Skeletal muscle tissue (tissue), 3 donors: ENCODE measurements at regions not wholly inside any gene's neighbourhood (a gene's known extent, or its start where the extent isn't known, plus 50 kb on each side); places are given as distances from the start of the nearest gene placed in this dataset.

Experiments used
- H3K27ac ChIP-seq: one replicate; pipeline ENCODE4 v1.7.0; 2013; ENCODE audit warnings: mild to moderate bottlenecking, low read depth, low read length, inconsistent platforms
- H3K27me3 ChIP-seq, 3 donors: one replicate each; pipeline ENCODE4 v1.7.0; 2013; ENCODE audit warnings: low read length in 3 of 3; ENCODE audit not compliant: control insufficient read depth in 3 of 3, insufficient read depth in 3 of 3
- H3K36me3 ChIP-seq, 3 donors: one replicate each; pipeline ENCODE4 v1.7.0; 2013; ENCODE audit warnings: low read length in 3 of 3; ENCODE audit not compliant: control insufficient read depth in 3 of 3, insufficient read depth in 3 of 3
- H3K4me1 ChIP-seq, 3 donors: one replicate each; pipeline ENCODE4 v1.7.0; 2013; ENCODE audit warnings: low read length in 3 of 3, mild to moderate bottlenecking in 3 of 3; ENCODE audit not compliant: control insufficient read depth in 3 of 3, insufficient read depth in 3 of 3
- H3K4me3 ChIP-seq, 3 donors: one replicate each; pipeline ENCODE4 v1.7.0; 2013; ENCODE audit warnings: low read length in 3 of 3
- H3K9ac ChIP-seq, 3 donors: one replicate each; pipeline ENCODE4 v1.7.0; 2013; ENCODE audit warnings: low read length in 3 of 3, mild to moderate bottlenecking in 3 of 3, moderate library complexity in 2 of 3, low read depth in 1 of 3
- H3K9me3 ChIP-seq, 3 donors: one replicate each; pipeline ENCODE4 v1.7.0; 2013; ENCODE audit warnings: low read length in 3 of 3; ENCODE audit not compliant: control insufficient read depth in 3 of 3
- donor health status: Osteomylitis.

DNA sequence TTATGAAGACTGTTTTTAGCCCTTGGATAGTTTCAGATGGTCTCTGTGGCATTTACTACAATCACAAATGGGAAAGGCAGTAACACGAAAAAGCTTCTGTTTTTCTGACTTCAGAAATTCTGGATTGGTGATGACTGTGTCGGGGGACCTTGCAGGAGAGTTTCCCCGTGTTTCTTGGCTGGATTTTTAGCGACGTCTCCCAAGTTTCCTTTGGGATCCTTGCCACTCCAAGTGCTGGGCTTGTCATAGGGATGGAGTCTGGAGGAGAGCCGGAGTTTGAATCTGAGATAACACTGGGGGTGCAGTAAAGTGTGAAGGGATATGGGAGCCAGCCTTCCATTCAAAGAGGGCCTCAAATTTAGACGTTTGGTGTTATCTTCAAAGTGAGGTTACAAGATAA lies 179.0 kb downstream of the SNX10 start:
- Histone ChIP-seq H3K27ac (no peak overlapping the region), H3K4me3 (no peak overlapping the region), H3K9ac (no peak overlapping the region), H3K27me3 (no peaks in the 10 kb centered on the region), H3K36me3 (no peaks in the 10 kb centered on the region), H3K9me3 (no peaks in the 10 kb centered on the region), H3K4me1 (no peaks in the 10 kb centered on the region)

DNA sequence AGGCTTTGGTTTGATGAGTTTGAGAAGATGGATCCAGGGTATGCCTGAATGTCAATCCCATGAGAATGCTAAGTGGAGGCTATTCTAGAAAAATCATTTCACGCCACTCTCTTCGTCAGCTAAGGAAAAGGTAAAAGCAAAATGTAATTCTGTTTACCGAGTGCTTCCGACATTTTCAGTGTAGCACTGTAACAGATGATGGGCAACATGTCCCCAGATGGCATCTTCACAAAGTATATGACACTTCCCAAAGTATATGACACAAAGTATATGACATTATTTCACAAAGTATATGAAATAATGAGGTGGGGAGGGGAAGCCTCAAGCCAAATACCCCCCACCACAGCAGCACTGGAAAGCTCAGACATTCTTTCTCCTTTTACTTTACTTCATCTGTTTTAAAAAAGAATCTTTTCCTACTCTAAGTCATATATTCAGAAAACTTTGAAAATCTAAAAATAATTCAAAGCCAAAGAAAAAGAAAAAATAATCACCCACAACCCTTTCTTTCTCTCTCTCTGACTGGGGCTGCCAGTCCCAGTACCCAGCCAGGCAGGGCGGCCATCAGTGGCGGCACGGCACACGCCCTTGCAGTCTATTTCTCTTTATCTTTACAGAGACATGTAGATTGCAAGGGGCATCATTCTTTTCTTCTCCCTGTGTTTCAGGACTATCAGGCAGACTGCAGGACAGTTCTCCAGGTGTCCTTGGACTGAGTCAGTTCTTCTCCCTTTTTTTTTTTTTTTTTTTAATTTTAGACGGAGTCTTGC lies 179.8 kb downstream of the SNX10 start:
- Histone ChIP-seq H3K36me3 (no peaks in the 10 kb centered on the region), H3K27ac (no peak overlapping the region), H3K27me3 (no peaks in the 10 kb centered on the region), H3K9me3 (no peaks in the 10 kb centered on the region), H3K4me3 (no peak overlapping the region), H3K9ac (no peak overlapping the region), H3K4me1 (no peaks in the 10 kb centered on the region)

DNA sequence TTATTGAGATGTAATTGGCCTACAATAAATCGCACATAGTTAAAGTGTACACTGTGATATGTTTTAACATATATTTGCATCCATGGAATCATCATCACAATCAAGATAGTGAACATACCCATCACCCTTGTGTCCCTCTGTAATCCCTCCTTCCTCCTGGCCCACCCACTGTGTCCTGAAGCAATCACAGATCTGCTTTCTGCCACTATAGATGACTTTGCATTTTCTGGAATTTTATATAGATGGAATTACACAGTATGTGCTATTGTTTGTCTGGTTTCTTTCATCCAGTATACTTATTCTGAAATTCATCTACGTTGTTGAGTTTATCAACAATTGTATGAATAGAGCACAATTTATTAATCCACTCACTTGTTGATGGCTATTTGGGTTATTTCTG lies 181.3 kb downstream of the SNX10 start:
- Histone ChIP-seq H3K4me3 (no peak overlapping the region), H3K27me3 (no peaks in the 10 kb centered on the region), H3K4me1 (no peaks in the 10 kb centered on the region), H3K36me3 (no peaks in the 10 kb centered on the region), H3K9ac (no peak overlapping the region), H3K9me3 (no peaks in the 10 kb centered on the region), H3K27ac (no peak overlapping the region)

DNA sequence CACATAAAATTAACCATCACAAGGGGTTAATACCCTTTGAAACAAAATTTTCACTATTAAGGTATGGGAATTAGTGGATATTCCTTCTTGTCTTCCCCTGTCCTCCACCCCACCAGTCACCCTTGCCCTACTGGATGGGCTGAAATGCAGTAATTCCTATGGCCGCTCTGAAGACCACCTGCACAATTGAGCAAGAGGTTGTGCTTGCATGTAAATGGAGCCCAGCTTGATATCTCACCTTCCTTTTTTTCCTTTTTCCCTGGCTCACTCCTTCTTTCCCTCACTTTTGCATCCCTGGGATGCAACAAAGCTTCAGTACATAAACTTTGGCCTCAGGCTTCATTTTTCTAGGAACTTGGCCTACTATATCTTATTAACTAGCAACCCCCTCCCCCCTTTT lies 184.6 kb downstream of the SNX10 start:
- no peak overlapping the region for H3K4me3 ChIP-seq
- no peak overlapping the region for H3K27ac ChIP-seq
- H3K9ac ChIP-seq: no peak overlapping the region
- H3K27me3 ChIP-seq: peaks cover 0 to 3% (median 0%) of the 10 kb centered on the region in 3 donors
- H3K9me3 ChIP-seq: no peaks in the 10 kb centered on the region
- H3K4me1 ChIP-seq: no peaks in the 10 kb centered on the region
- H3K36me3 ChIP-seq: no peaks in the 10 kb centered on the region

DNA sequence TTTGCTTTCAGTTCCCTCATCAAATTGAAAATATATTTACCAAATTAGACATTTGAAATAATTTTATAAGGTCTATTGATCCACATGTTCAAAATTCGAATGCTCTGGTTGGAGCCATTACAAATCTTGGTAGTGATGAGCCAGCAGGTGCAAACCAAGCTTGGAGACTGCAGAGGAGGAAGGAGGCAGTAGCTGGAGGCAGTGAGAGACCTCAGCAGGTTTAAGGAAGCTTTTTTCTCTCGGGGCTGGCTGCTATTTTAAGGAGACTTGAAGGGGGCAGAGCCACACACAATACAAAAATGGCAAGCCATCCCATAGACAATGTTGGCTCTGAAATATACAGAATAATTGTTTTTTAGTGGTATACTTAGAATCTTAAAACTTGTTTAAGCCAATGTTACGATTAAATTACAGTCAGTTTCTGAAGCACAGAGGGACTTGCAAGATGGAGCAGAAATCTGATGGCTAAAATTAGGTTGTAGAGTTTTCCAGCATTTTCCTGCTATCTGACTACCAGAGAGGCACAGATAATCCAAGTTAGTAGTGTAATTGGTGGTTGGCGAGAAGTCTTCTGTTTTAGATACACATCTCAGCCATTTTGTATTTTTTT lies 185.8 kb downstream of the SNX10 start:
- no peak overlapping the region for H3K4me3 ChIP-seq
- no peak overlapping the region for H3K9ac ChIP-seq
- H3K27ac ChIP-seq: no peak overlapping the region
- no peaks in the 10 kb centered on the region for H3K36me3 ChIP-seq
- no peaks in the 10 kb centered on the region for H3K4me1 ChIP-seq
- H3K9me3 ChIP-seq: no peaks in the 10 kb centered on the region
- peaks cover 0 to 3% (median 0%) of the 10 kb centered on the region in 3 donors for H3K27me3 ChIP-seq

DNA sequence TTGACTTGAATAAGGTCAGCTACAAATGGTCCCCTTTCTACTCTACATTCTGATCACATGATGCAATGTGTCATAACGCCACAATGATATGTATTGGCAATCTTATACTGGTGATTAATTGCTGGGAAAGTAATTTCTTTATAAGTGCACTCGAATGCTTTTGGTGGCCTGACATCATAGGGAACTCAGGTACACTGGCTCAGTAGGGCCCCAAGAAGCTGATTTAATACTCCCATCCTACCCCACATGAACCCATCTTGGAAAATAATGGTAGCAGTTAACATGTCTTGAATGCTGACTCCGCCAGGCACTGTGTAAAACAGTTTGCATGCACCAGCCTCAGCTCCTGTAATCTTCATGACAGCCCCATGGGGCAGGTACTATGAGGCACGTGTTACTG lies 186.9 kb downstream of the SNX10 start:
- Histone ChIP-seq H3K4me3 (no peak overlapping the region), H3K9ac (no peak overlapping the region), H3K36me3 (no peaks in the 10 kb centered on the region), H3K27ac (no peak overlapping the region), H3K27me3 (peaks cover 0 to 3% (median 0%) of the 10 kb centered on the region in 3 donors), H3K9me3 (no peaks in the 10 kb centered on the region), H3K4me1 (no peaks in the 10 kb centered on the region)

DNA sequence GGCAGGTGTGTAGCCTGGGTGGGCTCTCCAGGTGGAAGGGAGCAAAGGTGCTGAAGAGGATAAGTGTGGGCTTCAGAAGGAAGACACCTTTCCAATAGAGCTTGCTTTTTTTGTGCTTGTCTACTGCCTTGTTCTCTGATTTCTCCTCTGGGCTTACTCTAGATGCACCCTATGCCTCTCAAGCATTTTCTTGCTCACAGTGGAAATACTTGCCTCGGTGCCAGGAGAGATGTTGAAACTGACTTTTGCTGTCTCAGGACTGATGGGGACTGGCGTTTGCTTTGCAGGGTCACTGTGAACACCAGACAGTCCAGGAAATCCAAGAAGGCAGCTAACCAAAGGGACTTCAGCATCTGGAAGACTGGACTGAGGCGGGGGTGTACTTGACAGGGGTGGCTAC lies 187.9 kb downstream of the SNX10 start:
- Histone ChIP-seq H3K9ac (no peak overlapping the region), H3K36me3 (no peaks in the 10 kb centered on the region)

DNA sequence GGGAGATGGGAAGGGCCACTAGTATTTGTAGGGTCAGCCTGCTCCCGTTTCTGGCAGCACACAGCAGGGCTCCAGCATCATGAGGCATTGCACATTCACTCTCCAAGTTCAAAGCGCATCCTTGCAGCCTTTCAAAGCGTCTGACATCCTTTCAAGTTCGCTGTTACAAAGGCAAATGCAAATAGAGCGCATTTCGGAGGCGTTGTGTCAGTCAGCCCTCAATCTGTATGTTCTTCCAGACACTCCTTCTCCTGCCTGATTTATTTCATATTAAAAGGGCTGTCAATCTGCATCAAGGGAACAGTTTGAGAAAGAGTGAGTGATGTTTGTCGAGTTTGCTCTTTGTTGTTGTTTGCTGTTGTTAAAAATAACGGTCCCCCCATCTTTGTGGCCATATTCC lies 188.5 kb downstream of the SNX10 start:
- Histone ChIP-seq H3K27ac (no peak overlapping the region), H3K4me3 (no peak overlapping the region), H3K4me1 (no peaks in the 10 kb centered on the region), H3K27me3 (peaks cover 0 to 3% (median 0%) of the 10 kb centered on the region in 3 donors), H3K36me3 (no peaks in the 10 kb centered on the region), H3K9me3 (no peaks in the 10 kb centered on the region), H3K9ac (no peak overlapping the region)

More for the DNA sequence above, 187.9 kb downstream of the SNX10 start:
- peaks cover 0 to 3% (median 0%) of the 10 kb centered on the region in 3 donors for H3K27me3 ChIP-seq
- no peak overlapping the region for H3K4me3 ChIP-seq
- H3K9me3 ChIP-seq: no peaks in the 10 kb centered on the region
- no peak overlapping the region for H3K27ac ChIP-seq
- no peaks in the 10 kb centered on the region for H3K4me1 ChIP-seq

DNA sequence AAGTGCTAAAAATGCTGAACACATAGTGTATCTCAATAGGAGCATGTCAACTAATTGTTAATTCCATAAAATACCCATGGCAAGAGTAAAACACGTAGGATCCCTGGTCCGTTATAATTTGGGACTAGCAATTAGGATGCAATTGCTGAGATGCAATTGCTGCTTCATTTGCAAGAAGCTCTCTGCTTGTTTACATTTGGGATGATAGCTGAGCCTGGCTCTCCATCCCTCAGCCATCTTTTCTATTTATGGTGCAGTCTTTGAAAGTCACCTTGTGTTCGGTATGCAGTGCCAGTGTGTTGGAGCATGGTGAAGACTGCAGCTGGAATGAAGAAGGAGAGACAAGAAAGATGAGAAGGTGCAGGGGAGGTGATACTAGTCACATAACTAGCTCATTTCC lies 191.3 kb downstream of the SNX10 start:
- Histone ChIP-seq H3K27me3 (peaks cover 0 to 3% (median 0%) of the 10 kb centered on the region in 3 donors), H3K4me3 (no peak overlapping the region), H3K9ac (no peak overlapping the region), H3K4me1 (no peaks in the 10 kb centered on the region), H3K36me3 (no peaks in the 10 kb centered on the region), H3K27ac (no peak overlapping the region), H3K9me3 (no peaks in the 10 kb centered on the region)

DNA sequence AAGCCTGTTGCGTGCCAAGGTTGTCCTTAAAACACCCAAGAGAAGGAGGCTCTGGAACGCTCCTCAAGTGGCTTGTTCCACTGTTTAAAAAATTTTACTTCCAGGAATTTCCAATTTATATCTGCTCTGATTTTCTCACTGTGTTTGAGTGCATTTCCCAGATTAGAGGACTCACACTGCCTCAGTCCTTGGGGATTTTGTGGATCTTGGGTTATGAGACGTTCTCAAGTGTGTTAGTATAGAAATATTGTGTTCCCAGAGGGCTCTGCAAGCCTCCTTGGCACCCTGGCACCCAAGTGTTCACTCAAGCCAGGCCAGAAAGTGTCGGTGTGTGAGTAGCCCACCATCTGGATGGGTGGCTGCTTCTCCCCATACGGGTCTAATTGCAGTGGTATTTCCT lies 192.2 kb downstream of the SNX10 start:
- Histone ChIP-seq H3K9me3 (no peaks in the 10 kb centered on the region), H3K27me3 (peaks cover 0 to 2% (median 0%) of the 10 kb centered on the region in 3 donors), H3K4me3 (no peak overlapping the region), H3K36me3 (no peaks in the 10 kb centered on the region), H3K9ac (no peak overlapping the region), H3K27ac (no peak overlapping the region), H3K4me1 (no peaks in the 10 kb centered on the region)
